ENCODE measurements at regions not wholly inside any gene's neighbourhood (a gene's known extent, or its start where the extent isn't known, plus 50 kb on each side); places are given as distances from the start of the nearest gene placed in this dataset.

GRCh38 chr2:155633887-155634570 lies 698.5 kb downstream of the NR4A2 start:
- intact Hi-C loops (cut with DNase I): no loop called here
- WGBS, 2 donors: 31 to 42% methylated on average over 4 of the region's 4 CpGs
- Histone ChIP-seq H3K4me3 (no peak overlapping the region), H3K36me3 (no peaks in the 10 kb centered on the region), H3K27me3 (no peaks in the 10 kb centered on the region), H3K27ac (no peak overlapping the region), H3K4me1 (no peaks in the 10 kb centered on the region), H3K9me3 (no peaks in the 10 kb centered on the region)
- no peak for DNase-seq
- TF ChIP-seq CTCF (IDR thresholded peaks at IDR 0.05): no peak
- TF ChIP-seq POLR2A (IDR thresholded peaks at IDR 0.05): no peak

GRCh38 chr2:155633060-155633839 lies 699.3 kb downstream of the NR4A2 start:
- H3K4me3 ChIP-seq: no peak overlapping the region
- no peaks in the 10 kb centered on the region for H3K36me3 ChIP-seq
- 36 to 45% methylated on average over 4 of the region's 4 CpGs for whole genome bisulfite sequencing, 2 donors
- intact Hi-C loops (cut with DNase I): no loop called here
- no peak for DNase-seq
- H3K9me3 ChIP-seq: no peaks in the 10 kb centered on the region
- no peaks in the 10 kb centered on the region for H3K27me3 ChIP-seq
- H3K4me1 ChIP-seq: no peaks in the 10 kb centered on the region
- no peak overlapping the region for H3K27ac ChIP-seq
- TF ChIP-seq POLR2A (IDR thresholded peaks at IDR 0.05) (no peak), CTCF (IDR thresholded peaks at IDR 0.05) (no peak)

GRCh38 chr2:155630760-155631159 lies 701.8 kb downstream of the NR4A2 start:
- H3K36me3 ChIP-seq: no peaks in the 10 kb centered on the region
- H3K4me3 ChIP-seq: no peak overlapping the region
- intact Hi-C loops (cut with DNase I): no loop called here
- H3K4me1 ChIP-seq: no peaks in the 10 kb centered on the region
- H3K27me3 ChIP-seq: no peaks in the 10 kb centered on the region
- no peaks in the 10 kb centered on the region for H3K9me3 ChIP-seq
- DNase-seq: no peak
- WGBS, 2 donors: 54 to 55% methylated on average over 5 of the region's 5 CpGs
- H3K27ac ChIP-seq: no peak overlapping the region
- no peak for TF ChIP-seq CTCF (IDR thresholded peaks at IDR 0.05)
- no peak for TF ChIP-seq POLR2A (IDR thresholded peaks at IDR 0.05)

GRCh38 chr2:155622443-155622842 lies 710.1 kb downstream of the NR4A2 start:
- Histone ChIP-seq H3K27me3 (no peaks in the 10 kb centered on the region), H3K36me3 (no peaks in the 10 kb centered on the region), H3K9me3 (no peaks in the 10 kb centered on the region), H3K4me3 (no peak overlapping the region), H3K4me1 (no peaks in the 10 kb centered on the region), H3K27ac (no peak overlapping the region)
- intact Hi-C loops (cut with DNase I): no loop called here
- TF ChIP-seq CTCF (IDR thresholded peaks at IDR 0.05) (no peak), POLR2A (IDR thresholded peaks at IDR 0.05) (no peak)
- 0 to 24% methylated on average over 1 of the region's 1 CpG for WGBS, 2 donors
- no peak for DNase-seq

GRCh38 chr2:155600914-155601760 lies 731.4 kb downstream of the NR4A2 start:
- WGBS, 2 donors: 70 to 83% methylated on average over 2 of the region's 10 CpGs
- no peak for DNase-seq

More at GRCh38 chr2:155600914-155601760, 731.4 kb downstream of the NR4A2 start:
- intact Hi-C loops (cut with DNase I): no loop called here
- no peak for TF ChIP-seq POLR2A (IDR thresholded peaks at IDR 0.05)
- TF ChIP-seq CTCF (IDR thresholded peaks at IDR 0.05): no peak
- H3K9me3 ChIP-seq: no peaks in the 10 kb centered on the region
- no peaks in the 10 kb centered on the region for H3K36me3 ChIP-seq
- H3K27me3 ChIP-seq: no peaks in the 10 kb centered on the region
- H3K4me3 ChIP-seq: no peak overlapping the region
- no peak overlapping the region for H3K27ac ChIP-seq
- no peaks in the 10 kb centered on the region for H3K4me1 ChIP-seq
